ENCODE measurements at regions not wholly inside any gene's neighbourhood (a gene's known extent, or its start where the extent isn't known, plus 50 kb on each side); places are given as distances from the start of the nearest gene placed in this dataset.
"Not testable (repeated sequence)": the region's sequence is repeated elsewhere in the genome, so short reads cannot be mapped to it uniquely, and the experiment has no call there.

GRCh38 chr11:24247846-24248245, 249.0 kb upstream of the LUZP2 start:
- H3K27ac Mint-ChIP-seq, result no peak overlapping the region
- no peaks in the 10 kb centered on the region for H3K4me1 Mint-ChIP-seq
- no peaks in the 10 kb centered on the region for H3K27me3 Mint-ChIP-seq
- H3K36me3 Mint-ChIP-seq, result no peaks in the 10 kb centered on the region
- H3K9me3 Mint-ChIP-seq, result peaks cover 0 to 7% (median 3%) of the 10 kb centered on the region in 3 donors
- H3K4me3 Mint-ChIP-seq, result no peak overlapping the region

- peaks cover 0 to 4% (median 0%) of the 10 kb centered on the region in 3 donors for H3K9me3 Mint-ChIP-seq
- H3K27me3 Mint-ChIP-seq, result no peaks in the 10 kb centered on the region
- H3K4me3 Mint-ChIP-seq, result no peak overlapping the region
- no peaks in the 10 kb centered on the region for H3K36me3 Mint-ChIP-seq
- H3K27ac Mint-ChIP-seq, result no peak overlapping the region
- no peaks in the 10 kb centered on the region for H3K4me1 Mint-ChIP-seq
Observed at GRCh38 chr11:24249921-24250320, 246.9 kb upstream of the LUZP2 start.

- no peak overlapping the region for H3K4me3 Mint-ChIP-seq
- H3K27ac Mint-ChIP-seq, result no peak overlapping the region
- H3K4me1 Mint-ChIP-seq, result no peaks in the 10 kb centered on the region
- no peaks in the 10 kb centered on the region for H3K27me3 Mint-ChIP-seq
- peaks cover 0 to 4% (median 0%) of the 10 kb centered on the region in 3 donors for H3K9me3 Mint-ChIP-seq
- no peaks in the 10 kb centered on the region for H3K36me3 Mint-ChIP-seq
Observed at GRCh38 chr11:24253237-24253760, 243.6 kb upstream of the LUZP2 start.

- Mint-ChIP-seq H3K4me1 (no peaks in the 10 kb centered on the region), H3K4me3 (no peak overlapping the region), H3K27ac (no peak overlapping the region), H3K9me3 (peaks cover 3 to 11% (median 3%) of the 10 kb centered on the region in 3 donors), H3K27me3 (no peaks in the 10 kb centered on the region), H3K36me3 (no peaks in the 10 kb centered on the region)
Observed at GRCh38 chr11:24264868-24265267, 232.0 kb upstream of the LUZP2 start.

- no peaks in the 10 kb centered on the region for H3K36me3 Mint-ChIP-seq
- H3K9me3 Mint-ChIP-seq, result peaks cover 3 to 11% (median 3%) of the 10 kb centered on the region in 3 donors
Observed at GRCh38 chr11:24267014-24267413, 229.8 kb upstream of the LUZP2 start.

GRCh38 chr11:24271798-24272197, 225.1 kb upstream of the LUZP2 start:
- Mint-ChIP-seq H3K27ac (no peak overlapping the region), H3K36me3 (no peaks in the 10 kb centered on the region), H3K4me3 (no peak overlapping the region), H3K9me3 (peaks cover 3 to 9% (median 6%) of the 10 kb centered on the region in 3 donors), H3K27me3 (no peaks in the 10 kb centered on the region), H3K4me1 (no peaks in the 10 kb centered on the region)

More at GRCh38 chr11:24267014-24267413, 229.8 kb upstream of the LUZP2 start:
- Mint-ChIP-seq H3K27ac (no peak overlapping the region), H3K27me3 (no peaks in the 10 kb centered on the region), H3K4me3 (no peak overlapping the region), H3K4me1 (no peaks in the 10 kb centered on the region)

- H3K27me3 Mint-ChIP-seq, H3K27ac Mint-ChIP-seq, H3K4me1 Mint-ChIP-seq, H3K36me3 Mint-ChIP-seq, H3K4me3 Mint-ChIP-seq, H3K9me3 Mint-ChIP-seq: not testable (repeated sequence)
Observed at GRCh38 chr11:24274214-24274781, 222.6 kb upstream of the LUZP2 start.

- Mint-ChIP-seq H3K36me3 (no peaks in the 10 kb centered on the region), H3K27me3 (no peaks in the 10 kb centered on the region), H3K4me3 (no peak overlapping the region), H3K4me1 (no peaks in the 10 kb centered on the region), H3K9me3 (peaks cover 2 to 12% (median 10%) of the 10 kb centered on the region in 3 donors), H3K27ac (no peak overlapping the region)
Observed at GRCh38 chr11:24286238-24286637, 210.6 kb upstream of the LUZP2 start.

- H3K27ac Mint-ChIP-seq, result no peak overlapping the region
- no peaks in the 10 kb centered on the region for H3K27me3 Mint-ChIP-seq
- H3K9me3 Mint-ChIP-seq, result peaks cover 6 to 12% (median 8%) of the 10 kb centered on the region in 3 donors
- no peak overlapping the region for H3K4me3 Mint-ChIP-seq
- H3K4me1 Mint-ChIP-seq, result no peaks in the 10 kb centered on the region
- H3K36me3 Mint-ChIP-seq, result no peaks in the 10 kb centered on the region
Observed at GRCh38 chr11:24289301-24289700, 207.6 kb upstream of the LUZP2 start.

- H3K4me3 Mint-ChIP-seq, result no peak overlapping the region
- no peaks in the 10 kb centered on the region for H3K4me1 Mint-ChIP-seq
- H3K9me3 Mint-ChIP-seq, result peaks cover 6 to 11% (median 6%) of the 10 kb centered on the region in 3 donors
- H3K27me3 Mint-ChIP-seq, result no peaks in the 10 kb centered on the region
- no peaks in the 10 kb centered on the region for H3K36me3 Mint-ChIP-seq
- no peak overlapping the region for H3K27ac Mint-ChIP-seq
Observed at GRCh38 chr11:24293964-24294363, 202.9 kb upstream of the LUZP2 start.

GRCh38 chr11:24295360-24295759, 201.5 kb upstream of the LUZP2 start:
- Mint-ChIP-seq H3K4me3 (no peak overlapping the region), H3K9me3 (peaks cover 5 to 10% (median 5%) of the 10 kb centered on the region in 3 donors), H3K36me3 (no peaks in the 10 kb centered on the region), H3K27me3 (no peaks in the 10 kb centered on the region), H3K4me1 (no peaks in the 10 kb centered on the region), H3K27ac (no peak overlapping the region)

- H3K9me3 Mint-ChIP-seq, result peaks cover 3 to 10% (median 4%) of the 10 kb centered on the region in 3 donors
- H3K4me1 Mint-ChIP-seq, result no peaks in the 10 kb centered on the region
- no peak overlapping the region for H3K27ac Mint-ChIP-seq
- no peak overlapping the region for H3K4me3 Mint-ChIP-seq
- no peaks in the 10 kb centered on the region for H3K36me3 Mint-ChIP-seq
- H3K27me3 Mint-ChIP-seq, result no peaks in the 10 kb centered on the region
Observed at GRCh38 chr11:24297461-24297860, 199.4 kb upstream of the LUZP2 start.

GRCh38 chr11:24298146-24298545, 198.7 kb upstream of the LUZP2 start:
- Mint-ChIP-seq H3K36me3 (no peaks in the 10 kb centered on the region), H3K4me1 (no peaks in the 10 kb centered on the region), H3K4me3 (no peak overlapping the region), H3K27me3 (no peaks in the 10 kb centered on the region), H3K9me3 (peaks cover 1 to 10% (median 2%) of the 10 kb centered on the region in 3 donors), H3K27ac (no peak overlapping the region)

- no peaks in the 10 kb centered on the region for H3K27me3 Mint-ChIP-seq
- no peaks in the 10 kb centered on the region for H3K4me1 Mint-ChIP-seq
- H3K36me3 Mint-ChIP-seq, result no peaks in the 10 kb centered on the region
- no peak overlapping the region for H3K4me3 Mint-ChIP-seq
- H3K9me3 Mint-ChIP-seq, result peaks cover 2 to 15% (median 2%) of the 10 kb centered on the region in 3 donors
- H3K27ac Mint-ChIP-seq, result no peak overlapping the region
Observed at GRCh38 chr11:24311974-24312373, 184.9 kb upstream of the LUZP2 start.

GRCh38 chr11:24312464-24313238, 184.2 kb upstream of the LUZP2 start:
- Mint-ChIP-seq H3K9me3 (peaks cover 2 to 22% (median 5%) of the 10 kb centered on the region in 3 donors), H3K27ac (no peak overlapping the region)

GRCh38 chr11:24321229-24321628, 175.6 kb upstream of the LUZP2 start:
- Mint-ChIP-seq H3K9me3 (peaks cover 0 to 9% (median 8%) of the 10 kb centered on the region in 3 donors), H3K4me1 (no peaks in the 10 kb centered on the region), H3K36me3 (no peaks in the 10 kb centered on the region), H3K27me3 (no peaks in the 10 kb centered on the region), H3K4me3 (no peak overlapping the region), H3K27ac (no peak overlapping the region)

More at GRCh38 chr11:24312464-24313238, 184.2 kb upstream of the LUZP2 start:
- H3K36me3 Mint-ChIP-seq, result no peaks in the 10 kb centered on the region
- H3K4me1 Mint-ChIP-seq, result no peaks in the 10 kb centered on the region
- no peak overlapping the region for H3K4me3 Mint-ChIP-seq
- H3K27me3 Mint-ChIP-seq, result no peaks in the 10 kb centered on the region
